Ammon's horn (tissue), 1 donor: ENCODE measurements at regions not wholly inside any gene's neighbourhood (a gene's known extent, or its start where the extent isn't known, plus 50 kb on each side); places are given as distances from the start of the nearest gene placed in this dataset.
"Not testable (repeated sequence)": the region's sequence is repeated elsewhere in the genome, so short reads cannot be mapped to it uniquely, and the experiment has no call there.

Experiments used
- DNase-seq: peaks from one replicate; pipeline ENCODE4 v3.0.0-alpha.2; 2016; ENCODE audit warnings: low spot score

DNA sequence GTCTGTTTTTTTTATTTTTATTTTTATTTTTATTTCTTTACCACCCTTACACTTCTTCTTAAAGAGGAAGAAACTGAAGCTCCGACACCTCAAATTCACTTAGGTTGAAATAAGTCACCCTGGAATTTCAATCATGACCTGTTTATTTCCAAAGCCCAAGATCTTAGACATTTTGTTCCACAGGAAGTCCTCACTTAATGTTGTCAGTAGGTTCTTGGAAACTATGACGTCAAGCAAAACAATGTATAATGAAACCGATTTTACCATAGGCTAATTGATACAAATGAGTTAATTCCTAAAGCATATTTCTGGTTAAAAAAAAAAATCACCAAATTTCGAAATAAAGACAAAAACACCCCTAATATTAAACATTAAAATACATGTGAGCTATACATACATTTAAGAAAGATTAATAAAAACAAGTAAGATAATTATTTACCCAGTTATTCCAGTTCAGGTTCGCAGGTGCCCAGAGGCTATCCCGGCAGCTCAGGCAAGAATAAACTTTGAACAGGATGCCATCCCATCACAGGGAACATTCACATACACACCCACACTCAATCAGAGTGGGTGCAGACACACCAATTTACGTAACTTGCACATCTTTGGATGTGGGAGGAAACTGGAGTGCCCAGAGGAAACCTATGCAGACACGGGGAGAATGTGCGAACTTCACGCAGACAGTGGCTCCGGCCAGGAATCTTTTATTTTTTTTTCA lies 391.0 kb downstream of the RAP2B start:
- DNase-seq: no peak

- DNase-seq: no peak
Measured at GRCh38 chr3:153553605-153553945, 391.5 kb downstream of the RAP2B start.

DNA sequence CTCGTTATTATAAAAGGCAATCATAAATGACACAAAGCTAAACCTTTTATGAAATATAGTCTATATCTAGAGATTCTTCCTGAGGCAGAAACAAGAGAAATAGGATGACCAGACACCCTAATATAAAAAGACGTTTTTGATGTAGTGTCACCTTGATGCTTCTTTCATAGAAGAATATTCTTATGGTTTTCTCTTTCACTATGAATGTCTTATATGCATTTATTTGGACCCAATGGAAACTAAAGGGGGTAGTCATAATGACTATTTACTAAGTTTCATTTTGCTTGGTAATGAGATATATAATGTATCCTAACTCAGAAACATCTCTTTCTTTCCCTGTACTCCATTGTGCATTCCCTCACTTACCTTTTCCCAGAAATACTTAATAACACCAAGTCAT lies 393.9 kb downstream of the RAP2B start:
- no peak for DNase-seq

DNA sequence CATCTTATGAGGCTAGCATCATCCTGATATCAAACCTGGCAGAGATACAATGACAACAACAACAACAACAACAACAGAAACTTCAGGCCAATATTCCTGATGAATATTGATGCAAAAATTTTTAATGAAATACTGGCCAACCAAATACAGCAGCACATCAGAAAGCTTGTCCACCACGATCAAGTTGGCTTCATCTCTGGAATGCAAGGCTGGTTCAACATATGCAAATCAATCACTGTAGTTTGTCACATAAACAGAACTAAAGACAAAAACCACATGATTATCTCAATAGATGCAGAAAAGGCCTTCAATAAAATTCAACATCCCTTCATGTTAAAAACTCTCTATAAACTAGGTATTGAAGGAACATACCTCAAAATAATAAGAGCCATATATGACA lies 397.3 kb downstream of the RAP2B start:
- not testable (repeated sequence) for DNase-seq

GRCh38 chr3:153567011-153567410 lies 405.0 kb downstream of the RAP2B start:
- no peak for DNase-seq

GRCh38 chr3:153567556-153567955 lies 405.5 kb downstream of the RAP2B start:
- no peak for DNase-seq

DNA sequence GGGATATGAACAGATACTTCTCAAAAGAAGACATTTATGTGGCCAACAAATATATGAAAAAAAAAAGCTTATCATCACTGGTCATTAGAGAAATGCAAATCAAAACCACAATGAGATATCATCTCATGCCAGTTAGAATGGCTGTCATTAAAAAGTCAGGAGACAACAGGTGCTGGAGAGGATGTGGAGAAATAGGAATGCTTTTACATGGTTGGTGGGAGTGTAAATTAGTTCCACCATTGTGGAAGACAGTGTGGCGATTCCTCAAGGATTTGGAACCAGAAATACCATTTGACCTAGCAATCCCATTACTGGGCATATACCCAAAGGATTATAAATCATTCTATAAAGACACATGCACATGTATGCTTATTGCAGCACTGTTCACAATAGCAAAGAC lies 408.5 kb downstream of the RAP2B start:
- DNase-seq: not testable (repeated sequence)

- DNase-seq: no peak
Measured at GRCh38 chr3:153572165-153572564, 410.1 kb downstream of the RAP2B start.

- DNase-seq: no peak
Measured at GRCh38 chr3:153572654-153573053, 410.6 kb downstream of the RAP2B start.

DNA sequence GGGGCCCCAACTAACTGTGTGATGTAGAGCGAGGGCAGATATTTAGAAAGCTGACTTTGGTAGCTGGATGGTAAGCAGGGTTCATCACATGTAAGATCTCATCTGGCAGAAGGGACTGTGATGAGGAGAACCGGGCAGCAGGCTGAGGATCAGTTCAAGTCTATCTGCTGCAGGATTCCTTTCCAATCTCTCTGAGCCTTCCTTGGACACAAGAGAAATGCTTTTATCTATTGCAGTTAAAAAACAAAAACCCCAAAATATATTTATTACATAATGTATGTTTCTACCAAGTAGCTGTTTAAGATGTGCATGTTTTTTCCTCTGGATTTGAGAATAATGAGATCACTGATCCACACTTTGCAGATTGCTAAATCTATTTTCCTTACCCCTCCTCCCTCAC lies 411.5 kb downstream of the RAP2B start:
- no peak for DNase-seq

- no peak for DNase-seq
Measured at GRCh38 chr3:153574445-153574844, 412.4 kb downstream of the RAP2B start.

- no peak for DNase-seq
Measured at GRCh38 chr3:153577059-153577736, 415.2 kb downstream of the RAP2B start.

DNA sequence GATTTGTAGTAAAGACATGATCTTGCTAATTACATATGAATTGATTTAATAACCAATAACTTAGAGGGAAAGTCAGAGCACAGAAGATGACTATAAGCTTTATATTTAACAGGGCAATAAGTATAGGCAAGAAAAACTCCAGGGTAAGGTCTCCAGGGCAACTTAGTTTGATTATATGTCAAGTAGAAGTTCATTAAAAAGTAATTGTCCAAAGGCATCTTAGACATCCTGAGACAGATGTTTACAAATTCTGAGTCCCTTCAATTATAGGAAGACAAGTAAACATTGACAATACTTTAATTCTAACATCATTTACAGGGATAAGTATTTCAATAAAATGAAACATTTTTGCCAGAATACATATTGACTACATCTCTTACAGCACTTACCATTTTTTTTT lies 416.0 kb downstream of the RAP2B start:
- DNase-seq: no peak

DNA sequence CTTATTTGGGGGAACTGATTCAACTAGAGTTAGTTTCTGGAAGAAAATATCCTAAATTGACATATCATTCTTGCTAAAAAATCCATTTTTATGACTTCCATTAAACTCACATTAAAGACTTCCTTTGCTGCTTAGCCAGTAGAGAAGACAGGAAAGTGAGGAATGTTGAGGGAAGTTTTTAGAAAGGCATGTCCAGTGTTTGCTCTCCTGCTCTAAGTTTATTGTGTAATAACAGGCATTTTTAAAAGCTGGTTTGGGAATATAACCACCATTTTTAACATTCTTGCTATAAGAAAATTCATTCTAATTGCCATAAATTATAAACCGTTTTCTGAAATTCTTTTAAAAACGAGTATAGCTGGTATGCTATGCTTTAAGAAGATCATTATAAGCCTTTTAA lies 428.0 kb downstream of the RAP2B start:
- DNase-seq: no peak

DNA sequence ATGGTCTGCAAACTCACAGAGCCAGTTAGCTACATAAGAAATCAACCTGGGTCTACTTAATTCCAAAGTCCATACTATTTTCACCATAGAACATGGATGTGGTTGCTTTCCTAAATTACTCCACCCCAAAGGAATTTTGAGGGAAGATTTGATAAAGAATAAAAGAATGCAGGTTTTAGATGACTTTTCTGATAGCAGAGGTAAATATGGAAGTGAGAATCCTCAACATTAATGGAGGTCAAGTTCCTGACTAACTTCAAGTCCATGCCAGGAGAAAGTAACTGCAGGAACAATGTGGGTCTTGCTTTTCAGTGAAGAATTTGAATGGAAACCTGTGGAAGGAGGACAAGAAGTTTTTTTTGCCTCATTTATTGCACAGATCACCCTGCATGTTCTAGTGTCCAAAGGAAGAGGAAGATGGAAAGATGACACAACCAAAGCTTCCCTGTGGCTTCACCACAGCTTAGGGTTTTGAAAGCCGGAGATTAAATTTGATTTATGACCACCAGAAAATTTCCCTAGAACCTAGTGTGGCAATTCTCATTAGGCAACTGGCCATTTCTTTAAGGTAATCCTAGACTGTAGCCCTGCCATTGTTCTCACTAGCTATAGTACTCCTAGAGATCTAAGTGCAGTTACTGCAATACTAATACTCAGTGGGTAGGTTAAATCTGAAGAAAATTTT lies 429.7 kb downstream of the RAP2B start:
- no peak for DNase-seq

DNA sequence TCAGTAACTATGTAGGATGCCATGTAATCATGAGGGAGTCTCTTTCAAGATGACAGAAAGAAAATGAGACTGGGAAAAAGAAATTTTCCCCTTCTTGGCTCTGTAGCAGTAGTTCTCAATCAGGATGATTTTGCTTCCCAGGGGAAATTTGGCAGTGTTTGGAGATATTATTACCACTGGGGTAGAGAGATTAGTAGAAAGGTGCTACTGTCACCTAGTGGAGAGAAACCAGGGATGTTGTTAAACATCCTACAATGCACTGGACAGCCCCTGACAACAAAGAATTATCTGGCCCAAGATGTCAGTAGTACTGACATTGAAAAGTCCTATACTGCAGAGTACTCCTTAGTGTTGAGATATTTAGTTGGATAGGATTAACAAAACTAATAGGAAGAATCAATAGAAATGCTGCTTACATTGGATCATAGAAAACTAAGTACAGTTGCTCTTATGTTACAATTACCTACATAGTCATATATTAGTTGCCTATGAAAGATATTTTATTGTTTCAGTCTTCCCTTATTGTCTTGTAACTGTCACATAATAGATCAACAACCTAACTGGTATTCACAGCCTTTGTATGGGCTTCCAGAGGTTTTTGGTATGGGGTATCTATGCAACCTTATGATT lies 433.3 kb downstream of the RAP2B start:
- DNase-seq: peak; percentile 46

GRCh38 chr3:153596401-153596800 lies 434.4 kb downstream of the RAP2B start:
- DNase-seq: no peak

DNA sequence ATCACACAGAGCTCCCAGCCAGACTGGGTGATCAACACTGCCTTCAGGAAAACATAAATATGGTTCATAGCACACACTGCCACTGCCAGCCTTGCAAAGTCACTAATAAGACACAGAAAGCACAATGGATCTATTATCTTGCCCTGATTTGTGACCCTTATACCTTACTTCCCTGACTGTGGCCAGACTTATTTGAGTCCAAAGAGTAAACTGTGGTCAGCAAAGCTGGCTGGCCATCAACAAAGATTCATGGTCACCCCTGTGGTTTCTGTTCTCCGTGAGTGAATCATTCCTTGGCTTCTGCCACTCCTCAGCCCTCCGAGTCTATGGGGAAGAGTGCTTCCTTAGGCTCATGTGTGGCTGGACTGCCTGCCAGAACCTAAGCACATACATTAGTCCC lies 437.7 kb downstream of the RAP2B start:
- DNase-seq: no peak

DNA sequence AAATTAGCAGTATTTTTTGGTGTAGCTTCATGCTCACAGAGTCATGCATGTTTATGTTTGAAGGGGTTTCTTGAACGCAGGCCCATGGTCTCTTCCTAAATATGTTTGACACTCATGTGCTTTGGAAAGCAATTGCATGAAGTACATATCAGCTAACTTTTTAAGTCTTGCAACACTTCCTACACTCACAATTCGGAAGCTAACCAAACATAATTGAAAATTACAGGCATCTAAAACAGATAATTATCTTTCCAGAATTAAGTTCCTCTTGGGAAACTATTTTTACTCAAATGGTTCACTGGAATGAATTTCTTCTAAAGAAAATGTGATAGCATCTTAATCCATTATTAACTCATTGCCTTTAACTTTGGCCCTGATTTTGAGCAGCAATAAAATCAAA lies 438.9 kb downstream of the RAP2B start:
- DNase-seq: no peak

- DNase-seq: no peak
Measured at GRCh38 chr3:153601374-153601853, 439.4 kb downstream of the RAP2B start.

GRCh38 chr3:153602801-153603200 lies 440.8 kb downstream of the RAP2B start:
- no peak for DNase-seq

- DNase-seq: no peak
Measured at GRCh38 chr3:153614140-153614539, 452.1 kb downstream of the RAP2B start.

DNA sequence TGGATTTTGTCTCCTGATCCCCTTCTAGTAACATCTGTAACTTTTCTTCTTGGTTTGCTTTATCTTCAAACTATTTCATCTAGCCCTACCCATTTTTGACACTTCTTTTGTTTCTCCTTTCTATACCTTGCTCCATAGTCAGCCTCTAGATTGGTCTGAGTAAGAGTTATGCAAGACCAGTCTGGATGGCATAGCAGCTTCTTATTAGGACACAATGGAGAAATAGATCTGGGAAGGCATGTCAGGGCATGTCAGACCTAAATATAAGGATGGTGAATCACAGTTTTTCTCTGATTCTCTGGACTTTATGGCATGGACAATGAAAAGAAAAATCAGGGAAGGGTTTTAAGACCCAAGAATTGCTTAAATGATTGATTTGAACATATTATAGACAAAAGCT lies 452.5 kb downstream of the RAP2B start:
- no peak for DNase-seq
